ENCODE measurements at regions not wholly inside any gene's neighbourhood (a gene's known extent, or its start where the extent isn't known, plus 50 kb on each side); places are given as distances from the start of the nearest gene placed in this dataset.

- no peak for TF ChIP-seq CTCF (IDR thresholded peaks at IDR 0.05)
- TF ChIP-seq ZFX (IDR thresholded peaks at IDR 0.05; ENCODE audit: borderline replicate concordance): no peak
Measured at GRCh38 chr1:208921259-208921658, 662.3 kb upstream of the CAMK1G start.
